IPS-15b (cell line): ENCODE measurements at regions not wholly inside any gene's neighbourhood (a gene's known extent, or its start where the extent isn't known, plus 50 kb on each side); places are given as distances from the start of the nearest gene placed in this dataset.

Source experiments
- H3K27me3 ChIP-seq: one replicate; pipeline ENCODE4 v1.6.1; 2013; ENCODE audit warnings: low read length; ENCODE audit not compliant: control insufficient read depth, insufficient read depth
- H3K36me3 ChIP-seq: one replicate; pipeline ENCODE4 v1.6.1; 2013; ENCODE audit warnings: low read length; ENCODE audit not compliant: control insufficient read depth, insufficient read depth
- H3K4me1 ChIP-seq: one replicate; pipeline ENCODE4 v1.6.1; 2013; ENCODE audit warnings: mild to moderate bottlenecking, low read length; ENCODE audit not compliant: control insufficient read depth, insufficient read depth
- H3K4me3 ChIP-seq: one replicate; pipeline ENCODE4 v1.5.1; 2013; ENCODE audit warnings: low read depth, low read length
- H3K9ac ChIP-seq: one replicate; pipeline ENCODE4 v1.6.1; 2013; ENCODE audit warnings: low read depth, mild to moderate bottlenecking, low read length
- H3K9me3 ChIP-seq: one replicate; pipeline ENCODE4 v1.6.1; 2013; ENCODE audit warnings: mild to moderate bottlenecking, low read length; ENCODE audit not compliant: control insufficient read depth, insufficient read depth

DNA sequence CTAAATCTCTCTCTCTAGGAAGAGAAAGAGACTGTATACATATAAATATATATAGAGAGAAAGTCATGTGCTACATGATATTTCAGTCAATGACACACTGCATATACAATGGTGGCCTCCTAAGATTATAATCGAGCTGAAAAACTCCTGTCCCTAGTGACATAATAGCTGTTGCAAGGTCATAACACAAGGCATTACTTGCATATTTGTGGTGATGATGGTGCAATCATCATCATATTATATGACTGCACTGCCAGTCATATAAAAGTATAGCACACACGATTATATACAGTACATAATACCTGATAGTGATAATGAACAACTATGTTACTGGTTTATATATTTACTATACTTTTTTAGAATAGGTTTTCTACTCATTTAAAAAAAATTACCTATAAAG, 316.7 kb downstream of the FGFR2 start:
- Histone ChIP-seq H3K36me3 (no peaks in the 10 kb centered on the region), H3K9ac (no peak overlapping the region), H3K27me3 (no peaks in the 10 kb centered on the region), H3K9me3 (no peaks in the 10 kb centered on the region), H3K4me1 (peaks cover 4% of the 10 kb centered on the region), H3K4me3 (no peak overlapping the region)

- Histone ChIP-seq H3K9me3 (no peaks in the 10 kb centered on the region), H3K4me3 (no peak overlapping the region), H3K4me1 (peaks cover 4% of the 10 kb centered on the region), H3K9ac (no peak overlapping the region), H3K27me3 (no peaks in the 10 kb centered on the region), H3K36me3 (no peaks in the 10 kb centered on the region)
Measured at GRCh38 chr10:121282264-121282663, 316.0 kb downstream of the FGFR2 start.

DNA sequence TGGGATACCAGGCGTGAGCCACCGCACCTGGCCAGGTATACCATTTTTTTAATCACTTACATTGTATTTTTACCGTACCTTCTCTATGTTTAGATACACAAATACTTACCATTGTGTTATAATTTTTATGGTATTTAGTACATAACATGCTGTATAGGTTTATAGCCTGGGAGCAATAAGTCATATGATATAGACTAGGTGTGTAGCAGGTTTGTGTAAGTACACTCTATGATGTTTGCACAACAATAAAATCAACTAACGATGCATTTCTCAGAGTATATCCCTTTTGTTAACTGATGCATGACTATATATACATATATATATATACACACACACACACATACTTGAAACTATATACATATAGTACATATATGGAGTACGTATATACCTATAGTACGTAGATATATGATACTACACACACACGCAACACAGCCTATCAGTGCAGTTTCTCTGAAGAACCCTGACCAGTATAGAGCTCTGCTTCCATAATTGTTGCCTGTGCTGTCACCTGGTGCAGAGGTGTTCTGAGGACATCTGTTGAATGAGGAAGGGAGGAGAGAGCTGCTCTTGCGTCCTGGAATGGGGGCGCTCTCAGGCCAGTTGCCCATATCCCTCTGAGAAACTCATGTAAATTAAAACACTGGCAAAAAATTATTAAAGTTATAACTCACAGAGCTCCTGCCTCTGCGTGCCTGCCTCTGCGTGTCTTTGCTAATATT, 315.3 kb downstream of the FGFR2 start:
- H3K36me3 ChIP-seq = no peaks in the 10 kb centered on the region
- no peak overlapping the region for H3K9ac ChIP-seq
- no peak overlapping the region for H3K4me3 ChIP-seq

DNA sequence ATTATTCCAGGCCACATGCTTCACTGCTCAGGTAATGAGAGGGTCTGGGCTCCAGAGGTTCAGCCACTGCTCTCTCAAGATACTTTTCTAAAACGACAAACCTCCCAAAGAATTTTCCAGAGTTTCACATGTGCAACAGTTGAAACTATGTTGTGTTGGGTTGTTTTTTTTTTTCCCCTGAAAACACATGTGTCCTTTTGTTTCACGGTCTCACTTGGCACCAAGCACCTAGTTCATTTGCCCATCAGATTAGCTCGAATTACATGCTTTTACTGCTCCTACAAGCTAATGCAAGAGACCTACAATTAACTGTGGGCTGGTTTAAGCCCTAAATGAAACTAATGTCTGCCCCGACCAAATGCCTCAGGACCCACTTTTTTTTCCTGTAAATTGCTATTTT, 313.3 kb downstream of the FGFR2 start:
- no peaks in the 10 kb centered on the region for H3K27me3 ChIP-seq
- no peak overlapping the region for H3K4me3 ChIP-seq
- no peaks in the 10 kb centered on the region for H3K9me3 ChIP-seq
- no peaks in the 10 kb centered on the region for H3K36me3 ChIP-seq
- H3K9ac ChIP-seq = no peak overlapping the region
- H3K4me1 ChIP-seq = peaks cover 18% of the 10 kb centered on the region

More for the DNA sequence above, 315.3 kb downstream of the FGFR2 start:
- no peaks in the 10 kb centered on the region for H3K9me3 ChIP-seq
- no peaks in the 10 kb centered on the region for H3K27me3 ChIP-seq
- H3K4me1 ChIP-seq = peaks cover 4% of the 10 kb centered on the region

- H3K27me3 ChIP-seq = no peaks in the 10 kb centered on the region
- no peaks in the 10 kb centered on the region for H3K9me3 ChIP-seq
- H3K4me1 ChIP-seq = peaks cover 22% of the 10 kb centered on the region
- no peaks in the 10 kb centered on the region for H3K36me3 ChIP-seq
- H3K4me3 ChIP-seq = no peak overlapping the region
- no peak overlapping the region for H3K9ac ChIP-seq
Measured at GRCh38 chr10:121285406-121286196, 312.6 kb downstream of the FGFR2 start.

- H3K4me3 ChIP-seq = no peak overlapping the region
- H3K9me3 ChIP-seq = no peaks in the 10 kb centered on the region
- H3K9ac ChIP-seq = no peak overlapping the region
- H3K4me1 ChIP-seq = peaks cover 22% of the 10 kb centered on the region
- H3K36me3 ChIP-seq = no peaks in the 10 kb centered on the region
- H3K27me3 ChIP-seq = no peaks in the 10 kb centered on the region
Measured at GRCh38 chr10:121288011-121288410, 310.2 kb downstream of the FGFR2 start.

GRCh38 chr10:121288864-121289661, 309.2 kb downstream of the FGFR2 start:
- Histone ChIP-seq H3K4me3 (no peak overlapping the region), H3K9ac (no peak overlapping the region), H3K27me3 (no peaks in the 10 kb centered on the region), H3K36me3 (no peaks in the 10 kb centered on the region), H3K9me3 (no peaks in the 10 kb centered on the region), H3K4me1 (peaks cover 22% of the 10 kb centered on the region)

DNA sequence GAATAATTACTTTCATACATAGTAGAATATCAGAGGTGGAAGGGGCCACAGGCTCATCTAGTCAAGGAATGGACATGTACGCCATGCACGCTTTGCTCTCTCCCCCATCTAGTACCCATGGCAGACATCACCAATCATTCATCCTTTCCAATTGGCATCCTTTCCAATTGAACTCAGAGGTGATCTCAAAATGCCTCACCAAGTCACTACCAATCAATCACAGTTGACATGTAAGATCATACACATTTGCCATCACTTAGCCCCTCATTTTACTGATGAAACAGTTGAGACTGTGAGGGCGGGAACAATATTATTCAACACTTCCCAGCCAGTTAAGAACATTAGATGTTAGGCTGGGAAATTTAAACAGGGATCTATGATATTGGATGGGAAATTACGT, 308.4 kb downstream of the FGFR2 start:
- H3K36me3 ChIP-seq = no peaks in the 10 kb centered on the region
- no peaks in the 10 kb centered on the region for H3K27me3 ChIP-seq
- no peak overlapping the region for H3K9ac ChIP-seq
- H3K4me1 ChIP-seq = peaks cover 22% of the 10 kb centered on the region
- H3K4me3 ChIP-seq = no peak overlapping the region
- no peaks in the 10 kb centered on the region for H3K9me3 ChIP-seq

- no peak overlapping the region for H3K4me3 ChIP-seq
- no peaks in the 10 kb centered on the region for H3K27me3 ChIP-seq
- no peak overlapping the region for H3K9ac ChIP-seq
- peaks cover 18% of the 10 kb centered on the region for H3K4me1 ChIP-seq
- H3K9me3 ChIP-seq = no peaks in the 10 kb centered on the region
- H3K36me3 ChIP-seq = no peaks in the 10 kb centered on the region
Measured at GRCh38 chr10:121290674-121291073, 307.6 kb downstream of the FGFR2 start.

GRCh38 chr10:121291376-121291775, 306.9 kb downstream of the FGFR2 start:
- no peaks in the 10 kb centered on the region for H3K36me3 ChIP-seq
- no peaks in the 10 kb centered on the region for H3K9me3 ChIP-seq
- no peak overlapping the region for H3K4me3 ChIP-seq
- no peaks in the 10 kb centered on the region for H3K27me3 ChIP-seq
- no peak overlapping the region for H3K9ac ChIP-seq
- H3K4me1 ChIP-seq = peaks cover 18% of the 10 kb centered on the region

DNA sequence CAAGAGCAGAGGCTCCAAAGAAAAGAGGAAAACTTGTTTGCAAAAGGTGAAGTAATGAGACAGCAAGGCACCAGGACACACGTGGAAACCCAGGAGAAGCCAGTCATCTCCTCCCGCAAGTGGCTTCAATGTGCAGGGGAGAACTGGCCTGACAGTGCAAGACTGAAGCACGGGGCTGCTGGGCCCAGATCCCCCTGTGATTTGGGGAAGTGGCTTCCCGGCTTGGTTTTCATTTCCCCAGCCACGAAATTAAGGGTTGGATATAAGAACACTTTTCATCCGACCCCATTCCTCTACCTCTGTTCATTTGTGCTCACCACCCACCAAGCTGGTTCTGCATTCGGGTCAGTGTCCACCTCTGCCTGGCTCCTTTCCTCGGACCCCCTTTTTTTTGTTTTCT, 306.4 kb downstream of the FGFR2 start:
- H3K9ac ChIP-seq = no peak overlapping the region
- H3K9me3 ChIP-seq = no peaks in the 10 kb centered on the region
- no peaks in the 10 kb centered on the region for H3K36me3 ChIP-seq
- H3K4me3 ChIP-seq = no peak overlapping the region
- no peaks in the 10 kb centered on the region for H3K27me3 ChIP-seq
- peaks cover 18% of the 10 kb centered on the region for H3K4me1 ChIP-seq
